ENCODE measurements at regions not wholly inside any gene's neighbourhood (a gene's known extent, or its start where the extent isn't known, plus 50 kb on each side); places are given as distances from the start of the nearest gene placed in this dataset.

GRCh38 chr22:26744892-26745808, 87.8 kb downstream of the MIAT start:
- ATAC-seq, result no peak

GRCh38 chr22:26746311-26746710, 88.9 kb downstream of the MIAT start:
- ATAC-seq, result no peak
- TF ChIP-seq ARNTL (CRISPR knock-in tag; IDR thresholded peaks at IDR 0.05; ENCODE audit: borderline replicate concordance, low read depth) (no peak), ZNF565 (CRISPR knock-in tag; conservative IDR thresholded peaks at IDR 0.05; ENCODE audit: low read depth) (no peak), TOX (CRISPR knock-in tag; IDR thresholded peaks at IDR 0.05; ENCODE audit: borderline replicate concordance) (no peak), ZNF70 (CRISPR knock-in tag; IDR thresholded peaks at IDR 0.05) (no peak), BACH2 (CRISPR knock-in tag; IDR thresholded peaks at IDR 0.05; ENCODE audit: borderline replicate concordance) (no peak), OSR1 (CRISPR knock-in tag; IDR thresholded peaks at IDR 0.05) (no peak), ZFP3 (CRISPR knock-in tag; IDR thresholded peaks at IDR 0.05) (no peak), PPARA (CRISPR knock-in tag; IDR thresholded peaks at IDR 0.05; ENCODE audit: borderline replicate concordance) (no peak)
- TF ChIP-seq, protein P1, sequence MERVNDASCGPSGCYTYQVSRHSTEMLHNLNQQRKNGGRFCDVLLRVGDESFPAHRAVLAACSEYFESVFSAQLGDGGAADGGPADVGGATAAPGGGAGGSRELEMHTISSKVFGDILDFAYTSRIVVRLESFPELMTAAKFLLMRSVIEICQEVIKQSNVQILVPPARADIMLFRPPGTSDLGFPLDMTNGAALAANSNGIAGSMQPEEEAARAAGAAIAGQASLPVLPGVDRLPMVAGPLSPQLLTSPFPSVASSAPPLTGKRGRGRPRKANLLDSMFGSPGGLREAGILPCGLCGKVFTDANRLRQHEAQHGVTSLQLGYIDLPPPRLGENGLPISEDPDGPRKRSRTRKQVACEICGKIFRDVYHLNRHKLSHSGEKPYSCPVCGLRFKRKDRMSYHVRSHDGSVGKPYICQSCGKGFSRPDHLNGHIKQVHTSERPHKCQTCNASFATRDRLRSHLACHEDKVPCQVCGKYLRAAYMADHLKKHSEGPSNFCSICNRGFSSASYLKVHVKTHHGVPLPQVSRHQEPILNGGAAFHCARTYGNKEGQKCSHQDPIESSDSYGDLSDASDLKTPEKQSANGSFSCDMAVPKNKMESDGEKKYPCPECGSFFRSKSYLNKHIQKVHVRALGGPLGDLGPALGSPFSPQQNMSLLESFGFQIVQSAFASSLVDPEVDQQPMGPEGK (CRISPR knock-in tag; IDR thresholded peaks at IDR 0.05; ENCODE audit: borderline replicate concordance), result no peak
- TF ChIP-seq, protein P2, sequence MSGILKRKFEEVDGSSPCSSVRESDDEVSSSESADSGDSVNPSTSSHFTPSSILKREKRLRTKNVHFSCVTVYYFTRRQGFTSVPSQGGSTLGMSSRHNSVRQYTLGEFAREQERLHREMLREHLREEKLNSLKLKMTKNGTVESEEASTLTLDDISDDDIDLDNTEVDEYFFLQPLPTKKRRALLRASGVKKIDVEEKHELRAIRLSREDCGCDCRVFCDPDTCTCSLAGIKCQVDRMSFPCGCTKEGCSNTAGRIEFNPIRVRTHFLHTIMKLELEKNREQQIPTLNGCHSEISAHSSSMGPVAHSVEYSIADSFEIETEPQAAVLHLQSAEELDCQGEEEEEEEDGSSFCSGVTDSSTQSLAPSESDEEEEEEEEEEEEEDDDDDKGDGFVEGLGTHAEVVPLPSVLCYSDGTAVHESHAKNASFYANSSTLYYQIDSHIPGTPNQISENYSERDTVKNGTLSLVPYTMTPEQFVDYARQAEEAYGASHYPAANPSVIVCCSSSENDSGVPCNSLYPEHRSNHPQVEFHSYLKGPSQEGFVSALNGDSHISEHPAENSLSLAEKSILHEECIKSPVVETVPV (CRISPR knock-in tag; IDR thresholded peaks at IDR 0.05), result no peak

More at GRCh38 chr22:26744892-26745808, 87.8 kb downstream of the MIAT start:
- TF ChIP-seq ZC3H10 (CRISPR knock-in tag; IDR thresholded peaks at IDR 0.05), result no peak
- TF ChIP-seq, protein P1 (CRISPR knock-in tag; IDR thresholded peaks at IDR 0.05; ENCODE audit: borderline replicate concordance), result no peak
- TF ChIP-seq RARB (CRISPR knock-in tag; IDR thresholded peaks at IDR 0.05), result no peak
- TF ChIP-seq ZNF565 (CRISPR knock-in tag; conservative IDR thresholded peaks at IDR 0.05; ENCODE audit: low read depth), result no peak
- no peak for TF ChIP-seq CSDC2 (CRISPR knock-in tag; IDR thresholded peaks at IDR 0.05)
- no peak for TF ChIP-seq TCF4 (CRISPR knock-in tag; IDR thresholded peaks at IDR 0.05; ENCODE audit: borderline replicate concordance)
- no peak for TF ChIP-seq TSHZ2 (CRISPR knock-in tag; IDR thresholded peaks at IDR 0.05)
- TF ChIP-seq SNAI2 (CRISPR knock-in tag; IDR thresholded peaks at IDR 0.05), result no peak
- TF ChIP-seq OSR1 (CRISPR knock-in tag; IDR thresholded peaks at IDR 0.05), result no peak
- no peak for TF ChIP-seq ZNF70 (CRISPR knock-in tag; IDR thresholded peaks at IDR 0.05)
- no peak for TF ChIP-seq POU6F1 (CRISPR knock-in tag; IDR thresholded peaks at IDR 0.05; ENCODE audit: borderline replicate concordance, low read depth)
- TF ChIP-seq, protein P2 (CRISPR knock-in tag; IDR thresholded peaks at IDR 0.05), result no peak
- no peak for TF ChIP-seq PPARA (CRISPR knock-in tag; IDR thresholded peaks at IDR 0.05; ENCODE audit: borderline replicate concordance)
- no peak for TF ChIP-seq ESRRG (CRISPR knock-in tag; IDR thresholded peaks at IDR 0.05)
- no peak for TF ChIP-seq ZNF8 (CRISPR knock-in tag; IDR thresholded peaks at IDR 0.05)
- TF ChIP-seq ARNTL (CRISPR knock-in tag; IDR thresholded peaks at IDR 0.05; ENCODE audit: borderline replicate concordance, low read depth), result no peak
- no peak for TF ChIP-seq ZFP3 (CRISPR knock-in tag; IDR thresholded peaks at IDR 0.05)
